ENCODE measurements at regions not wholly inside any gene's neighbourhood (a gene's known extent, or its start where the extent isn't known, plus 50 kb on each side); places are given as distances from the start of the nearest gene placed in this dataset.
"Not testable (repeated sequence)": the region's sequence is repeated elsewhere in the genome, so short reads cannot be mapped to it uniquely, and the experiment has no call there.

GRCh38 chr3:88469216-88469615 lies 319.5 kb downstream of the C3orf38 start:
- in situ Hi-C loops (cut with HindIII; ENCODE audit: low pct_ligation_motif_present, low pct_unique_long_range_greater_than_20kb, low sequenced_read_pairs), result no loop called here
- DNase-seq, result no peak

GRCh38 chr3:88478460-88478859 lies 328.7 kb downstream of the C3orf38 start:
- in situ Hi-C loops (cut with HindIII; ENCODE audit: low pct_ligation_motif_present, low pct_unique_long_range_greater_than_20kb, low sequenced_read_pairs), result no loop called here
- DNase-seq, result no peak

- in situ Hi-C loops (cut with HindIII; ENCODE audit: low pct_ligation_motif_present, low pct_unique_long_range_greater_than_20kb, low sequenced_read_pairs), result no loop called here
- no peak for DNase-seq
Measured at GRCh38 chr3:88480822-88481221, 331.1 kb downstream of the C3orf38 start.

GRCh38 chr3:88485001-88485400 lies 335.2 kb downstream of the C3orf38 start:
- in situ Hi-C loops (cut with HindIII; ENCODE audit: low pct_ligation_motif_present, low pct_unique_long_range_greater_than_20kb, low sequenced_read_pairs), result no loop called here

GRCh38 chr3:88508818-88509217 lies 359.1 kb downstream of the C3orf38 start:
- DNase-seq; in situ Hi-C loops (cut with HindIII; ENCODE audit: low pct_ligation_motif_present, low pct_unique_long_range_greater_than_20kb, low sequenced_read_pairs): not testable (repeated sequence)

More at GRCh38 chr3:88485001-88485400, 335.2 kb downstream of the C3orf38 start:
- DNase-seq, result no peak

- no peak for DNase-seq
- in situ Hi-C loops (cut with HindIII; ENCODE audit: low pct_ligation_motif_present, low pct_unique_long_range_greater_than_20kb, low sequenced_read_pairs), result no loop called here
Measured at GRCh38 chr3:88509582-88509981, 359.8 kb downstream of the C3orf38 start.

GRCh38 chr3:88528494-88528893 lies 378.7 kb downstream of the C3orf38 start:
- DNase-seq, result no peak
- in situ Hi-C loops (cut with HindIII; ENCODE audit: low pct_ligation_motif_present, low pct_unique_long_range_greater_than_20kb, low sequenced_read_pairs), result no loop called here

GRCh38 chr3:88534534-88534933 lies 384.8 kb downstream of the C3orf38 start:
- in situ Hi-C loops (cut with HindIII; ENCODE audit: low pct_ligation_motif_present, low pct_unique_long_range_greater_than_20kb, low sequenced_read_pairs), result no loop called here
- DNase-seq, result no peak

- DNase-seq, result no peak
- in situ Hi-C loops (cut with HindIII; ENCODE audit: low pct_ligation_motif_present, low pct_unique_long_range_greater_than_20kb, low sequenced_read_pairs), result no loop called here
Measured at GRCh38 chr3:88535563-88535962, 385.8 kb downstream of the C3orf38 start.

GRCh38 chr3:88542916-88543315 lies 393.2 kb downstream of the C3orf38 start:
- DNase-seq, result no peak
- in situ Hi-C loops (cut with HindIII; ENCODE audit: low pct_ligation_motif_present, low pct_unique_long_range_greater_than_20kb, low sequenced_read_pairs), result no loop called here

- DNase-seq, result no peak
- in situ Hi-C loops (cut with HindIII; ENCODE audit: low pct_ligation_motif_present, low pct_unique_long_range_greater_than_20kb, low sequenced_read_pairs), result no loop called here
Measured at GRCh38 chr3:88572450-88572849, 422.7 kb downstream of the C3orf38 start.

GRCh38 chr3:88573472-88573871 lies 423.7 kb downstream of the C3orf38 start:
- no peak for DNase-seq
- in situ Hi-C loops (cut with HindIII; ENCODE audit: low pct_ligation_motif_present, low pct_unique_long_range_greater_than_20kb, low sequenced_read_pairs), result no loop called here

- in situ Hi-C loops (cut with HindIII; ENCODE audit: low pct_ligation_motif_present, low pct_unique_long_range_greater_than_20kb, low sequenced_read_pairs), result no loop called here
- no peak for DNase-seq
Measured at GRCh38 chr3:88574146-88574545, 424.4 kb downstream of the C3orf38 start.

GRCh38 chr3:88584451-88584850 lies 434.7 kb downstream of the C3orf38 start:
- in situ Hi-C loops (cut with HindIII; ENCODE audit: low pct_ligation_motif_present, low pct_unique_long_range_greater_than_20kb, low sequenced_read_pairs), result no loop called here
- no peak for DNase-seq

- no peak for DNase-seq
- in situ Hi-C loops (cut with HindIII; ENCODE audit: low pct_ligation_motif_present, low pct_unique_long_range_greater_than_20kb, low sequenced_read_pairs), result no loop called here
Measured at GRCh38 chr3:88586121-88586640, 436.4 kb downstream of the C3orf38 start.

- DNase-seq, result no peak
- in situ Hi-C loops (cut with HindIII; ENCODE audit: low pct_ligation_motif_present, low pct_unique_long_range_greater_than_20kb, low sequenced_read_pairs), result no loop called here
Measured at GRCh38 chr3:88589138-88589537, 439.4 kb downstream of the C3orf38 start.

- in situ Hi-C loops (cut with HindIII; ENCODE audit: low pct_ligation_motif_present, low pct_unique_long_range_greater_than_20kb, low sequenced_read_pairs), result no loop called here
- no peak for DNase-seq
Measured at GRCh38 chr3:88595026-88595425, 445.3 kb downstream of the C3orf38 start.

GRCh38 chr3:88596451-88596850 lies 446.7 kb downstream of the C3orf38 start:
- in situ Hi-C loops (cut with HindIII; ENCODE audit: low pct_ligation_motif_present, low pct_unique_long_range_greater_than_20kb, low sequenced_read_pairs), result no loop called here
- no peak for DNase-seq

- no peak for DNase-seq
- in situ Hi-C loops (cut with HindIII; ENCODE audit: low pct_ligation_motif_present, low pct_unique_long_range_greater_than_20kb, low sequenced_read_pairs), result no loop called here
Measured at GRCh38 chr3:88610820-88611219, 461.1 kb downstream of the C3orf38 start.

- DNase-seq, result no peak
Measured at GRCh38 chr3:88611826-88612326, 462.1 kb downstream of the C3orf38 start.

GRCh38 chr3:88616413-88616812 lies 466.7 kb downstream of the C3orf38 start:
- in situ Hi-C loops (cut with HindIII; ENCODE audit: low pct_ligation_motif_present, low pct_unique_long_range_greater_than_20kb, low sequenced_read_pairs), result no loop called here
- no peak for DNase-seq

More at GRCh38 chr3:88611826-88612326, 462.1 kb downstream of the C3orf38 start:
- in situ Hi-C loops (cut with HindIII; ENCODE audit: low pct_ligation_motif_present, low pct_unique_long_range_greater_than_20kb, low sequenced_read_pairs), result no loop called here
